HepG2 (cell line): ENCODE measurements at regions not wholly inside any gene's neighbourhood (a gene's known extent, or its start where the extent isn't known, plus 50 kb on each side); places are given as distances from the start of the nearest gene placed in this dataset.

Experiments
- BCL6 ChIP-seq: IDR thresholded peaks from 2 replicates; pipeline ENCODE4 v1.6.1; 2016; ENCODE audit warnings: missing genetic modification reagents, missing compliant biosample characterization
- NFE2L2 ChIP-seq: fragments of 150-350 bp; IDR thresholded peaks from 2 replicates; pipeline ENCODE4 v1.6.1; 2014; ENCODE audit warnings: low read length
- PRPF4 ChIP-seq: fragments of 200-400 bp; formaldehyde crosslinking; IDR thresholded peaks from 2 replicates; pipeline ENCODE4 v1.6.1; 2016; ENCODE audit warnings: low read length, low read depth; ENCODE audit not compliant: poor library complexity, severe bottlenecking
- SAP130 ChIP-seq: IDR thresholded peaks from 2 replicates; pipeline ENCODE4 v1.6.1; 2016; ENCODE audit warnings: low read depth
- SIN3A ChIP-seq: IDR thresholded peaks from 2 replicates; pipeline ENCODE4 v1.6.1; 2011; ENCODE audit warnings: low read depth, mild to moderate bottlenecking, control low read depth, low read length, borderline replicate concordance
- SP2 ChIP-seq: sonication (generic); formaldehyde crosslinking; IDR thresholded peaks from 2 replicates; pipeline ENCODE4 v1.5.1; 2020; ENCODE audit warnings: mild to moderate bottlenecking, missing genetic modification reagents
- STAG1 ChIP-seq: sonication (generic); formaldehyde crosslinking; IDR thresholded peaks from 2 replicates; pipeline ENCODE4 v1.4.0; 2020; ENCODE audit warnings: missing genetic modification reagents
- ZBTB38 ChIP-seq: sonication (generic); formaldehyde crosslinking; IDR thresholded peaks from 2 replicates; pipeline ENCODE4 v1.5.1; 2020; ENCODE audit warnings: mild to moderate bottlenecking, missing genetic modification reagents
- ZMYM3 ChIP-seq: sonication (generic); formaldehyde crosslinking; IDR thresholded peaks from 2 replicates; pipeline ENCODE4 v1.5.1; 2020; ENCODE audit warnings: mild to moderate bottlenecking, missing genetic modification reagents
- ZNF20 ChIP-seq: sonication (generic); formaldehyde crosslinking; IDR thresholded peaks from 2 replicates; pipeline ENCODE4 v1.4.0; 2020; ENCODE audit warnings: mild to moderate bottlenecking, moderate library complexity, missing genetic modification reagents
- ZNF558 ChIP-seq: sonication (generic); formaldehyde crosslinking; IDR thresholded peaks from 2 replicates; pipeline ENCODE4 v1.9.0; 2022; ENCODE audit warnings: mild to moderate bottlenecking, missing genetic modification reagents, borderline replicate concordance
- ZNF567 ChIP-seq: sonication (generic); formaldehyde crosslinking; IDR thresholded peaks from 2 replicates; pipeline ENCODE4 v1.8.1; 2023; ENCODE audit warnings: mild to moderate bottlenecking, missing genetic modification reagents, borderline replicate concordance
- ZNF672 ChIP-seq: sonication (generic); formaldehyde crosslinking; IDR thresholded peaks from 2 replicates; pipeline ENCODE4 v1.8.1; 2022; ENCODE audit warnings: missing genetic modification reagents
- ZNF83 ChIP-seq: sonication (generic); formaldehyde crosslinking; IDR thresholded peaks from 2 replicates; pipeline ENCODE4 v1.4.0; 2020; ENCODE audit warnings: missing genetic modification reagents, mild to moderate bottlenecking, borderline replicate concordance
- TF ChIP-seq, protein P1 (sequence below): fragments of 450-650 bp; IDR thresholded peaks from 2 replicates; pipeline ENCODE4 v1.6.1; 2016
- TF ChIP-seq, protein P2 (sequence below): IDR thresholded peaks from 2 replicates; pipeline ENCODE4 v1.4.0; 2020; ENCODE audit warnings: mild to moderate bottlenecking, missing genetic modification reagents
- TF ChIP-seq, protein P3 (sequence below): sonication (generic); formaldehyde crosslinking; IDR thresholded peaks from 2 replicates; pipeline ENCODE4 v1.8.1; 2023; ENCODE audit warnings: mild to moderate bottlenecking, missing genetic modification reagents, borderline replicate concordance
- TF ChIP-seq, protein P4 (sequence below): IDR thresholded peaks from 2 replicates; pipeline ENCODE4 v1.6.1; 2016; ENCODE audit warnings: missing compliant biosample characterization, missing genetic modification reagents, borderline replicate concordance
- TF ChIP-seq, protein P5 (sequence below): sonication (generic); formaldehyde crosslinking; IDR thresholded peaks from 2 replicates; pipeline ENCODE4 v1.5.1; 2020; ENCODE audit warnings: missing genetic modification reagents, mild to moderate bottlenecking, borderline replicate concordance

DNA sequence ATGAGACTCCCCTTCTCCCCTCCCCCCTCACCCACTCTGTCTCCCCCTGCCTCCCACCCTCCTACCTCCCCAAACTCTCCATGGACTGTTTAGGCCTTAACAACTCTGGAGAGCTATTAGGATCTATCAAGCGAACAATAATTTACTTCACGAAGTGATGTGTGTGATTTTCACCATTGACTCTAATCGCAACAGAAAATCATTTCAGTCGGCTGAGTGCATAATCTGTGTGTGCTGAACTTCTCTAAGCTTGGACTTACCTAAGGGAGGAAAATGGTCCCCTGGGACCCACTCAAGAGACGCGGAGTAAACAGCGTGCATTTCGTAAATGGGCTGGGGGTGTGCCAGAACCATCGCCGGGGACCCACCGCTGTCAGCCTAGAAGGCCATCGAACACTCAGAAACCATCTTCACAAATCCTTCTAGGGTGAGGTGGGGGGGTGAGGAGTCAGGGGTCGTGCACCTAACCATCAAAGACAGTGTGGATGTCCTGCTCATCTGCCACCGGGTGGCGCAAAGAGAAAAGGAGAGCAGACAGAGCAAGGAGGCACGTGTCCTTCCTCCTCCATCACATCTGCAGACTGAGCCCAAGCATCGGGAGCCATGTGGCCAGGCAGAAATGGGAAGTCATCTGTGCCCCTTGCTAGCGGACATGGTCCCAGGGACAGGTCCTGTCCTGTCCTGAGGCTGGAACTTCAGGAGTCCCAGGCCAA lies 62.1 kb upstream of the NUP50 start (continued):
- TF ChIP-seq BCL6 (CRISPR knock-in tag): no peak
- no peak for TF ChIP-seq ZNF672 (CRISPR knock-in tag)
- TF ChIP-seq ZBTB38 (CRISPR knock-in tag): 0 out of 2 replicates have a peak, but pooled peaks have one; percentile 37
- TF ChIP-seq, protein P1, sequence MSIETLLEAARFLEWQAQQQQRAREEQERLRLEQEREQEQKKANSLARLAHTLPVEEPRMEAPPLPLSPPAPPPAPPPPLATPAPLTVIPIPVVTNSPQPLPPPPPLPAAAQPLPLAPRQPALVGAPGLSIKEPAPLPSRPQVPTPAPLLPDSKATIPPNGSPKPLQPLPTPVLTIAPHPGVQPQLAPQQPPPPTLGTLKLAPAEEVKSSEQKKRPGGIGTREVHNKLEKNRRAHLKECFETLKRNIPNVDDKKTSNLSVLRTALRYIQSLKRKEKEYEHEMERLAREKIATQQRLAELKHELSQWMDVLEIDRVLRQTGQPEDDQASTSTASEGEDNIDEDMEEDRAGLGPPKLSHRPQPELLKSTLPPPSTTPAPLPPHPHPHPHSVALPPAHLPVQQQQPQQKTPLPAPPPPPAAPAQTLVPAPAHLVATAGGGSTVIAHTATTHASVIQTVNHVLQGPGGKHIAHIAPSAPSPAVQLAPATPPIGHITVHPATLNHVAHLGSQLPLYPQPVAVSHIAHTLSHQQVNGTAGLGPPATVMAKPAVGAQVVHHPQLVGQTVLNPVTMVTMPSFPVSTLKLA: peak; percentile 30; the same call in 1 of the 2 replicates
- TF ChIP-seq NFE2L2: no peak
- TF ChIP-seq STAG1 (CRISPR knock-in tag): peak; percentile 94
- TF ChIP-seq SIN3A: no peak
- TF ChIP-seq, protein P2, sequence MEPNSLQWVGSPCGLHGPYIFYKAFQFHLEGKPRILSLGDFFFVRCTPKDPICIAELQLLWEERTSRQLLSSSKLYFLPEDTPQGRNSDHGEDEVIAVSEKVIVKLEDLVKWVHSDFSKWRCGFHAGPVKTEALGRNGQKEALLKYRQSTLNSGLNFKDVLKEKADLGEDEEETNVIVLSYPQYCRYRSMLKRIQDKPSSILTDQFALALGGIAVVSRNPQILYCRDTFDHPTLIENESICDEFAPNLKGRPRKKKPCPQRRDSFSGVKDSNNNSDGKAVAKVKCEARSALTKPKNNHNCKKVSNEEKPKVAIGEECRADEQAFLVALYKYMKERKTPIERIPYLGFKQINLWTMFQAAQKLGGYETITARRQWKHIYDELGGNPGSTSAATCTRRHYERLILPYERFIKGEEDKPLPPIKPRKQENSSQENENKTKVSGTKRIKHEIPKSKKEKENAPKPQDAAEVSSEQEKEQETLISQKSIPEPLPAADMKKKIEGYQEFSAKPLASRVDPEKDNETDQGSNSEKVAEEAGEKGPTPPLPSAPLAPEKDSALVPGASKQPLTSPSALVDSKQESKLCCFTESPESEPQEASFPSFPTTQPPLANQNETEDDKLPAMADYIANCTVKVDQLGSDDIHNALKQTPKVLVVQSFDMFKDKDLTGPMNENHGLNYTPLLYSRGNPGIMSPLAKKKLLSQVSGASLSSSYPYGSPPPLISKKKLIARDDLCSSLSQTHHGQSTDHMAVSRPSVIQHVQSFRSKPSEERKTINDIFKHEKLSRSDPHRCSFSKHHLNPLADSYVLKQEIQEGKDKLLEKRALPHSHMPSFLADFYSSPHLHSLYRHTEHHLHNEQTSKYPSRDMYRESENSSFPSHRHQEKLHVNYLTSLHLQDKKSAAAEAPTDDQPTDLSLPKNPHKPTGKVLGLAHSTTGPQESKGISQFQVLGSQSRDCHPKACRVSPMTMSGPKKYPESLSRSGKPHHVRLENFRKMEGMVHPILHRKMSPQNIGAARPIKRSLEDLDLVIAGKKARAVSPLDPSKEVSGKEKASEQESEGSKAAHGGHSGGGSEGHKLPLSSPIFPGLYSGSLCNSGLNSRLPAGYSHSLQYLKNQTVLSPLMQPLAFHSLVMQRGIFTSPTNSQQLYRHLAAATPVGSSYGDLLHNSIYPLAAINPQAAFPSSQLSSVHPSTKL (CRISPR knock-in tag): peak; percentile 26; the same call in 1 of the 2 replicates
- no peak for TF ChIP-seq ZNF558
- TF ChIP-seq SAP130 (CRISPR knock-in tag): peak; percentile 35; the same call in 1 of the 2 replicates
- TF ChIP-seq ZNF20 (CRISPR knock-in tag): no peak
- TF ChIP-seq SP2 (CRISPR knock-in tag): no peak
- TF ChIP-seq ZMYM3 (CRISPR knock-in tag): no peak
- TF ChIP-seq, protein P3, sequence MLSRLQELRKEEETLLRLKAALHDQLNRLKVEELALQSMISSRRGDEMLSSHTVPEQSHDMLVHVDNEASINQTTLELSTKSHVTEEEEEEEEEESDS (CRISPR knock-in tag): no peak
- 0 out of 2 replicates have a peak, but pooled peaks have one; percentile 28 for TF ChIP-seq ZNF567 (CRISPR knock-in tag)
- no peak for TF ChIP-seq ZNF83 (CRISPR knock-in tag)
- TF ChIP-seq PRPF4: no peak
- TF ChIP-seq, protein P4, sequence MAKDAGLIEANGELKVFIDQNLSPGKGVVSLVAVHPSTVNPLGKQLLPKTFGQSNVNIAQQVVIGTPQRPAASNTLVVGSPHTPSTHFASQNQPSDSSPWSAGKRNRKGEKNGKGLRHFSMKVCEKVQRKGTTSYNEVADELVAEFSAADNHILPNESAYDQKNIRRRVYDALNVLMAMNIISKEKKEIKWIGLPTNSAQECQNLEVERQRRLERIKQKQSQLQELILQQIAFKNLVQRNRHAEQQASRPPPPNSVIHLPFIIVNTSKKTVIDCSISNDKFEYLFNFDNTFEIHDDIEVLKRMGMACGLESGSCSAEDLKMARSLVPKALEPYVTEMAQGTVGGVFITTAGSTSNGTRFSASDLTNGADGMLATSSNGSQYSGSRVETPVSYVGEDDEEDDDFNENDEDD (CRISPR knock-in tag): peak; percentile 52; the same call in 1 of the 2 replicates
- TF ChIP-seq, protein P5, sequence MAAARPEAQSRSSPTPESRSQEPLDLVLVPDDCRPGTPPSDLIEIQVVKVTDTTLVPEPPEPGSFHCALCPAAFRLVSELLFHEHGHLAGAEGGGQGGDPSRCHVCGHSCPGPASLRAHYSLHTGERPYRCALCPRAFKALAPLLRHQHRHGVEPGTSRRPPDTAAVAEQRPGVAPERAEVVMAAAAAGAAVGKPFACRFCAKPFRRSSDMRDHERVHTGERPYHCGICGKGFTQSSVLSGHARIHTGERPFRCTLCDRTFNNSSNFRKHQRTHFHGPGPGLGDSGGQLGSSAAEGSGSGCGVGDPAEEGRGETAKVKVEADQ (CRISPR knock-in tag): no peak
